ENCODE measurements at regions not wholly inside any gene's neighbourhood (a gene's known extent, or its start where the extent isn't known, plus 50 kb on each side); places are given as distances from the start of the nearest gene placed in this dataset.

GRCh38 chr22:49112661-49113626 is 714.7 kb downstream of the BRD1 start:
- DNase-seq, result no peak

GRCh38 chr22:49112176-49112575 is 715.5 kb downstream of the BRD1 start:
- no peak for DNase-seq

- DNase-seq, result no peak
Observed at GRCh38 chr22:49111085-49111484, 716.6 kb downstream of the BRD1 start.

- DNase-seq, result no peak
Observed at GRCh38 chr22:49108636-49109315, 718.9 kb downstream of the BRD1 start.

GRCh38 chr22:49107961-49108530 is 719.6 kb downstream of the BRD1 start:
- no peak for DNase-seq

GRCh38 chr22:49107561-49107960 is 720.1 kb downstream of the BRD1 start:
- DNase-seq, result no peak

GRCh38 chr22:49106842-49107152 is 720.9 kb downstream of the BRD1 start:
- no peak for DNase-seq

GRCh38 chr22:49106096-49106841 is 721.4 kb downstream of the BRD1 start:
- no peak for DNase-seq

GRCh38 chr22:49104434-49104833 is 723.2 kb downstream of the BRD1 start:
- no peak for DNase-seq

GRCh38 chr22:49103314-49104059 is 724.2 kb downstream of the BRD1 start:
- no peak for DNase-seq

GRCh38 chr22:49102367-49102766 is 725.3 kb downstream of the BRD1 start:
- no peak for DNase-seq

- no peak for DNase-seq
Observed at GRCh38 chr22:49101873-49102272, 725.8 kb downstream of the BRD1 start.

GRCh38 chr22:49101225-49101624 is 726.4 kb downstream of the BRD1 start:
- no peak for DNase-seq

GRCh38 chr22:49100773-49101172 is 726.9 kb downstream of the BRD1 start:
- no peak for DNase-seq

- no peak for DNase-seq
Observed at GRCh38 chr22:49100316-49100715, 727.4 kb downstream of the BRD1 start.

- DNase-seq, result no peak
Observed at GRCh38 chr22:49099496-49100124, 728.1 kb downstream of the BRD1 start.

GRCh38 chr22:49099089-49099488 is 728.6 kb downstream of the BRD1 start:
- DNase-seq, result no peak

- no peak for DNase-seq
Observed at GRCh38 chr22:49097966-49098365, 729.7 kb downstream of the BRD1 start.

- no peak for DNase-seq
Observed at GRCh38 chr22:49097171-49097925, 730.3 kb downstream of the BRD1 start.

- no peak for DNase-seq
Observed at GRCh38 chr22:49096476-49096875, 731.2 kb downstream of the BRD1 start.

- no peak for DNase-seq
Observed at GRCh38 chr22:49095366-49095765, 732.3 kb downstream of the BRD1 start.
